GM12891 (cell line): ENCODE measurements at regions not wholly inside any gene's neighbourhood (a gene's known extent, or its start where the extent isn't known, plus 50 kb on each side); places are given as distances from the start of the nearest gene placed in this dataset.

Source experiments
- POLR2A ChIP-seq: IDR thresholded peaks from 2 replicates; pipeline ENCODE4 v1.6.1; 2011; ENCODE audit warnings: low read depth, low read length, control low read depth
- POLR2AphosphoS5 ChIP-seq: IDR thresholded peaks from 2 replicates; pipeline ENCODE4 v1.6.1; 2011; ENCODE audit warnings: low read depth, low read length, control low read depth

GRCh38 chr13:39284801-39285388 lies 246.6 kb downstream of the NHLRC3 start:
- no peak for TF ChIP-seq POLR2AphosphoS5
- TF ChIP-seq POLR2A = no peak
